SK-N-SH treated with all-trans-retinoic acid at 6 μM for 48 hours (cell line): ENCODE measurements at regions not wholly inside any gene's neighbourhood (a gene's known extent, or its start where the extent isn't known, plus 50 kb on each side); places are given as distances from the start of the nearest gene placed in this dataset.
"Not testable (repeated sequence)": the region's sequence is repeated elsewhere in the genome, so short reads cannot be mapped to it uniquely, and the experiment has no call there.

Experiments used
- ATAC-seq: fragments of 200-7000 bp; cut with Tn5 transposase; 3 replicates; pipeline ENCODE4 v1.9.1; 2020; ENCODE audit warnings: mild to moderate bottlenecking, moderate library complexity
- ARNTL ChIP-seq: fragments of 450-650 bp; formaldehyde crosslinking; IDR thresholded peaks from 2 replicates; pipeline ENCODE4 v1.5.0; 2020; ENCODE audit warnings: low read depth, mild to moderate bottlenecking, moderate library complexity, borderline replicate concordance
- CSDC2 ChIP-seq: fragments of 250-450 bp; sonication (Bioruptor Pico); IDR thresholded peaks from 2 replicates; pipeline ENCODE4 v1.5.0; 2020; ENCODE audit warnings: mild to moderate bottlenecking, moderate library complexity
- GLIS3 ChIP-seq: fragments of 250-450 bp; sonication (Bioruptor Pico); IDR thresholded peaks from 2 replicates; pipeline ENCODE4 v1.5.0; 2020; ENCODE audit warnings: mild to moderate bottlenecking, moderate library complexity
- ISL1 ChIP-seq: fragments of 250-450 bp; sonication (Bioruptor Pico); IDR thresholded peaks from 2 replicates; pipeline ENCODE4 v2.1.2; 2022; ENCODE audit warnings: mild to moderate bottlenecking, moderate library complexity
- OSR1 ChIP-seq: fragments of 250-450 bp; sonication (Bioruptor Pico); IDR thresholded peaks from 2 replicates; pipeline ENCODE4 v1.8.0; 2022; ENCODE audit warnings: moderate library complexity, mild to moderate bottlenecking, inconsistent platforms
- PPARA ChIP-seq: fragments of 250-450 bp; sonication (Bioruptor Pico); IDR thresholded peaks from 2 replicates; pipeline ENCODE4 v1.5.0; 2020; ENCODE audit warnings: mild to moderate bottlenecking, borderline replicate concordance
- SNAI2 ChIP-seq: fragments of 250-450 bp; sonication (Bioruptor Pico); IDR thresholded peaks from 2 replicates; pipeline ENCODE4 v1.5.0; 2020; ENCODE audit warnings: mild to moderate bottlenecking, moderate library complexity
- TCF4 ChIP-seq: fragments of 250-450 bp; sonication (Bioruptor Pico); IDR thresholded peaks from 2 replicates; pipeline ENCODE4 v1.8.0; 2021; ENCODE audit warnings: mild to moderate bottlenecking, moderate library complexity, borderline replicate concordance
- TOX ChIP-seq: fragments of 250-450 bp; sonication (Bioruptor Pico); IDR thresholded peaks from 2 replicates; pipeline ENCODE4 v1.8.0; 2021; ENCODE audit warnings: mild to moderate bottlenecking, moderate library complexity, borderline replicate concordance
- ZC3H10 ChIP-seq: fragments of 250-450 bp; sonication (Bioruptor Pico); IDR thresholded peaks from 2 replicates; pipeline ENCODE4 v1.5.1; 2021; ENCODE audit warnings: mild to moderate bottlenecking, moderate library complexity
- ZFP30 ChIP-seq: fragments of 450-650 bp; formaldehyde crosslinking; IDR thresholded peaks from 2 replicates; pipeline ENCODE4 v1.5.0; 2022; ENCODE audit warnings: mild to moderate bottlenecking, moderate library complexity
- ZNF70 ChIP-seq: fragments of 450-650 bp; formaldehyde crosslinking; IDR thresholded peaks from 2 replicates; pipeline ENCODE4 v1.5.0; 2020; ENCODE audit warnings: mild to moderate bottlenecking, moderate library complexity
- ZNF8 ChIP-seq: fragments of 450-650 bp; formaldehyde crosslinking; IDR thresholded peaks from 2 replicates; pipeline ENCODE4 v1.5.0; 2020; ENCODE audit warnings: mild to moderate bottlenecking, moderate library complexity
- TF ChIP-seq, protein P1 (sequence below): fragments of 250-450 bp; sonication (Bioruptor Pico); IDR thresholded peaks from 2 replicates; pipeline ENCODE4 v1.5.0; 2020; ENCODE audit warnings: mild to moderate bottlenecking, moderate library complexity
- TF ChIP-seq, protein P2 (sequence below): fragments of 250-450 bp; sonication (Bioruptor Pico); IDR thresholded peaks from 2 replicates; pipeline ENCODE4 v1.5.1; 2020; ENCODE audit warnings: low read depth, mild to moderate bottlenecking, moderate library complexity
- TF ChIP-seq, protein P3 (sequence below): fragments of 250-450 bp; sonication (Bioruptor Pico); IDR thresholded peaks from 2 replicates; pipeline ENCODE4 v1.8.0; 2020; ENCODE audit warnings: mild to moderate bottlenecking, moderate library complexity, borderline replicate concordance

DNA sequence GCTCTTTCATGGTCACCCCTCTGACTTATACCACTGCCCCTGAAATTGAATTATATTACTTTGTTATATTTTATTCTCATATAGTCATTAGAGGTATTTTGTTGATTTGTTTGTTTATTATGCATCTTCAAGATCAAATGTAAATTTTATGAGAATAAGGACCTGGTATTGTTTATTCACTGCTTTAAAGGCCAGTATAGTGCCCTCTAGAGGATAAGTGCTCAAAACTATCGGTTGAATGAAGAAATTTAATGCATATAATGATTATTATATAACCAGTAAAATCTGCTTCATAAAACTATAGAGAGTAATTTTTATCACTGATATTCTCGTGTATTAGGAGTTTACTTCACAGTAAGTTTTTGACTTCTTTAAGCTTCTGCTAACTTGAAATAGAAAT is 1401.9 kb downstream of the SLITRK1 start:
- TF ChIP-seq SNAI2 (CRISPR knock-in tag) (no peak), ISL1 (CRISPR knock-in tag) (no peak), TOX (CRISPR knock-in tag) (no peak), ZNF8 (CRISPR knock-in tag) (no peak), ZC3H10 (CRISPR knock-in tag) (no peak), ZFP30 (no peak)
- TF ChIP-seq, protein P1, sequence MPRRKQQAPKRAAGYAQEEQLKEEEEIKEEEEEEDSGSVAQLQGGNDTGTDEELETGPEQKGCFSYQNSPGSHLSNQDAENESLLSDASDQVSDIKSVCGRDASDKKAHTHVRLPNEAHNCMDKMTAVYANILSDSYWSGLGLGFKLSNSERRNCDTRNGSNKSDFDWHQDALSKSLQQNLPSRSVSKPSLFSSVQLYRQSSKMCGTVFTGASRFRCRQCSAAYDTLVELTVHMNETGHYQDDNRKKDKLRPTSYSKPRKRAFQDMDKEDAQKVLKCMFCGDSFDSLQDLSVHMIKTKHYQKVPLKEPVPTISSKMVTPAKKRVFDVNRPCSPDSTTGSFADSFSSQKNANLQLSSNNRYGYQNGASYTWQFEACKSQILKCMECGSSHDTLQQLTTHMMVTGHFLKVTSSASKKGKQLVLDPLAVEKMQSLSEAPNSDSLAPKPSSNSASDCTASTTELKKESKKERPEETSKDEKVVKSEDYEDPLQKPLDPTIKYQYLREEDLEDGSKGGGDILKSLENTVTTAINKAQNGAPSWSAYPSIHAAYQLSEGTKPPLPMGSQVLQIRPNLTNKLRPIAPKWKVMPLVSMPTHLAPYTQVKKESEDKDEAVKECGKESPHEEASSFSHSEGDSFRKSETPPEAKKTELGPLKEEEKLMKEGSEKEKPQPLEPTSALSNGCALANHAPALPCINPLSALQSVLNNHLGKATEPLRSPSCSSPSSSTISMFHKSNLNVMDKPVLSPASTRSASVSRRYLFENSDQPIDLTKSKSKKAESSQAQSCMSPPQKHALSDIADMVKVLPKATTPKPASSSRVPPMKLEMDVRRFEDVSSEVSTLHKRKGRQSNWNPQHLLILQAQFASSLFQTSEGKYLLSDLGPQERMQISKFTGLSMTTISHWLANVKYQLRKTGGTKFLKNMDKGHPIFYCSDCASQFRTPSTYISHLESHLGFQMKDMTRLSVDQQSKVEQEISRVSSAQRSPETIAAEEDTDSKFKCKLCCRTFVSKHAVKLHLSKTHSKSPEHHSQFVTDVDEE = no peak
- TF ChIP-seq, protein P2, sequence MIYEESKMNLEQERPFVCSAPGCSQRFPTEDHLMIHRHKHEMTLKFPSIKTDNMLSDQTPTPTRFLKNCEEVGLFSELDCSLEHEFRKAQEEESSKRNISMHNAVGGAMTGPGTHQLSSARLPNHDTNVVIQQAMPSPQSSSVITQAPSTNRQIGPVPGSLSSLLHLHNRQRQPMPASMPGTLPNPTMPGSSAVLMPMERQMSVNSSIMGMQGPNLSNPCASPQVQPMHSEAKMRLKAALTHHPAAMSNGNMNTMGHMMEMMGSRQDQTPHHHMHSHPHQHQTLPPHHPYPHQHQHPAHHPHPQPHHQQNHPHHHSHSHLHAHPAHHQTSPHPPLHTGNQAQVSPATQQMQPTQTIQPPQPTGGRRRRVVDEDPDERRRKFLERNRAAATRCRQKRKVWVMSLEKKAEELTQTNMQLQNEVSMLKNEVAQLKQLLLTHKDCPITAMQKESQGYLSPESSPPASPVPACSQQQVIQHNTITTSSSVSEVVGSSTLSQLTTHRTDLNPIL (CRISPR knock-in tag) = no peak
- TF ChIP-seq, all 23 proteins: peak for 0
- ATAC-seq = no peak

GRCh38 chr13:82477436-82477835 is 1404.8 kb downstream of the SLITRK1 start:
- ATAC-seq = no peak
- TF ChIP-seq OSR1 (CRISPR knock-in tag) (no peak), CSDC2 (CRISPR knock-in tag) (no peak), ZFP30 (no peak), ISL1 (CRISPR knock-in tag) (no peak), GLIS3 (CRISPR knock-in tag) (no peak), TCF4 (CRISPR knock-in tag) (no peak), ZNF8 (CRISPR knock-in tag) (no peak)
- TF ChIP-seq, protein P1 = no peak

DNA sequence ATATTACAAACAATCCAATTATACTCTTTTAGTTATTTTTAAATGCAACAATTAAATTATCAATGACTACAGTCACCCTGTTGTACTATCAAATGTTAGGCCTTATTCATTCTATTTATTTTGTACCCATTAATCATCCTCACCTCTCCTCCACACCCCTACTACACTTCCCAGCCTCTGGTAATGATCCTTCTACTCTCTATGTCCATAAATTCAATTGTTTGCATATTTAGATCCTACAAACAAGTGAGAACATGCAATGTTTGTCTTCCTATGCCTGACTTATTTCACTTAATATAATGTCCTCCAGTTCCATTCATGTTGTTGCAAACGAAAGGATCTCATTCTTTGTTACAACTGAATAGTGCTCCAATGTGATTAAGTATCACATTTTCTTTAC is 1414.6 kb downstream of the SLITRK1 start:
- TF ChIP-seq OSR1 (CRISPR knock-in tag) = no peak
- TF ChIP-seq, protein P3, sequence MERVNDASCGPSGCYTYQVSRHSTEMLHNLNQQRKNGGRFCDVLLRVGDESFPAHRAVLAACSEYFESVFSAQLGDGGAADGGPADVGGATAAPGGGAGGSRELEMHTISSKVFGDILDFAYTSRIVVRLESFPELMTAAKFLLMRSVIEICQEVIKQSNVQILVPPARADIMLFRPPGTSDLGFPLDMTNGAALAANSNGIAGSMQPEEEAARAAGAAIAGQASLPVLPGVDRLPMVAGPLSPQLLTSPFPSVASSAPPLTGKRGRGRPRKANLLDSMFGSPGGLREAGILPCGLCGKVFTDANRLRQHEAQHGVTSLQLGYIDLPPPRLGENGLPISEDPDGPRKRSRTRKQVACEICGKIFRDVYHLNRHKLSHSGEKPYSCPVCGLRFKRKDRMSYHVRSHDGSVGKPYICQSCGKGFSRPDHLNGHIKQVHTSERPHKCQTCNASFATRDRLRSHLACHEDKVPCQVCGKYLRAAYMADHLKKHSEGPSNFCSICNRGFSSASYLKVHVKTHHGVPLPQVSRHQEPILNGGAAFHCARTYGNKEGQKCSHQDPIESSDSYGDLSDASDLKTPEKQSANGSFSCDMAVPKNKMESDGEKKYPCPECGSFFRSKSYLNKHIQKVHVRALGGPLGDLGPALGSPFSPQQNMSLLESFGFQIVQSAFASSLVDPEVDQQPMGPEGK (CRISPR knock-in tag) = no peak
- no peak for TF ChIP-seq TCF4 (CRISPR knock-in tag)
- no peak for TF ChIP-seq SNAI2 (CRISPR knock-in tag)
- TF ChIP-seq, protein P2 (CRISPR knock-in tag) = no peak
- no peak for TF ChIP-seq GLIS3 (CRISPR knock-in tag)
- no peak for TF ChIP-seq ZNF70 (CRISPR knock-in tag)
- no peak for TF ChIP-seq ARNTL
- TF ChIP-seq, protein P1 = no peak
- no peak for TF ChIP-seq PPARA (CRISPR knock-in tag)
- no peak for TF ChIP-seq ZC3H10 (CRISPR knock-in tag)
- TF ChIP-seq TOX (CRISPR knock-in tag) = no peak
- ATAC-seq = no peak

DNA sequence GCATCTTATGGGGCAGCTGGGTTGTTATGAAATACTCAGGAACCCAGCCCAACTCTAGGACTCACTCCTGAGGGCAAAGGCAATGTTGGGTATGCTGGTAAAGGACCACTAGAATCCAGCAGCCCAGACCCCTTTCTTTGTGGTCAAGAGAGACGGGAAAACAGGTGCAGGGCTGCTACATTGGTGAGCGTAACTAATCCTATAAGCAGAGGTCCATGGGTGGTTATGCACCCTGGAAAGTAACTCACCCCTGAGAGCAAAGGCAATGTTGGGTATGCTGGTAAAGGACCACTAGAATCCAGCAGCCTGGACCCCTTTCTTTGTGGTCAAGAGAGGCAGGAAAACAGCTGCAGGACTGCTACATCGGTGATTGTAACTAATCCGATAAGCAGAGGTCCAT is 1422.7 kb downstream of the SLITRK1 start:
- ATAC-seq = not testable (repeated sequence)
